ENCODE measurements at regions not wholly inside any gene's neighbourhood (a gene's known extent, or its start where the extent isn't known, plus 50 kb on each side); places are given as distances from the start of the nearest gene placed in this dataset.

GRCh38 chr12:24054416-24054815, 104.9 kb upstream of the SOX5 start:
- DNase-seq (ENCODE audit: low read depth), result no peak
- H3K4me3 ChIP-seq (ENCODE audit: low read depth, low read length), result no peak overlapping the region
- TF ChIP-seq CTCF (IDR thresholded peaks at IDR 0.05; ENCODE audit: low read depth, low read length) (no peak), MAX (IDR thresholded peaks at IDR 0.05; ENCODE audit: low read depth, low read length) (no peak), MYC (IDR thresholded peaks at IDR 0.05; ENCODE audit: low read depth, low read length) (no peak), POLR2A (IDR thresholded peaks at IDR 0.05; ENCODE audit: extremely low read depth, insufficient read length) (no peak)

GRCh38 chr12:24049728-24050127, 100.3 kb upstream of the SOX5 start:
- no peak for DNase-seq (ENCODE audit: low read depth)
- TF ChIP-seq CTCF (IDR thresholded peaks at IDR 0.05; ENCODE audit: low read depth, low read length), result no peak
- TF ChIP-seq MYC (IDR thresholded peaks at IDR 0.05; ENCODE audit: low read depth, low read length), result no peak
- no peak for TF ChIP-seq POLR2A (IDR thresholded peaks at IDR 0.05; ENCODE audit: extremely low read depth, insufficient read length)
- TF ChIP-seq MAX (IDR thresholded peaks at IDR 0.05; ENCODE audit: low read depth, low read length), result no peak
- H3K4me3 ChIP-seq (ENCODE audit: low read depth, low read length), result no peak overlapping the region

GRCh38 chr12:24049101-24049500, 99.6 kb upstream of the SOX5 start:
- DNase-seq (ENCODE audit: low read depth), result no peak
- no peak for TF ChIP-seq CTCF (IDR thresholded peaks at IDR 0.05; ENCODE audit: low read depth, low read length)
- no peak for TF ChIP-seq MAX (IDR thresholded peaks at IDR 0.05; ENCODE audit: low read depth, low read length)
- no peak for TF ChIP-seq POLR2A (IDR thresholded peaks at IDR 0.05; ENCODE audit: extremely low read depth, insufficient read length)
- TF ChIP-seq MYC (IDR thresholded peaks at IDR 0.05; ENCODE audit: low read depth, low read length), result no peak
- H3K4me3 ChIP-seq (ENCODE audit: low read depth, low read length), result no peak overlapping the region

GRCh38 chr12:24048446-24048845, 99.0 kb upstream of the SOX5 start:
- DNase-seq (ENCODE audit: low read depth), result no peak
- H3K4me3 ChIP-seq (ENCODE audit: low read depth, low read length), result no peak overlapping the region
- TF ChIP-seq MYC (IDR thresholded peaks at IDR 0.05; ENCODE audit: low read depth, low read length) (no peak), MAX (IDR thresholded peaks at IDR 0.05; ENCODE audit: low read depth, low read length) (no peak), CTCF (IDR thresholded peaks at IDR 0.05; ENCODE audit: low read depth, low read length) (no peak), POLR2A (IDR thresholded peaks at IDR 0.05; ENCODE audit: extremely low read depth, insufficient read length) (no peak)

GRCh38 chr12:24047326-24047725, 97.9 kb upstream of the SOX5 start:
- no peak for TF ChIP-seq CTCF (IDR thresholded peaks at IDR 0.05; ENCODE audit: low read depth, low read length)
- no peak for TF ChIP-seq MYC (IDR thresholded peaks at IDR 0.05; ENCODE audit: low read depth, low read length)
- TF ChIP-seq POLR2A (IDR thresholded peaks at IDR 0.05; ENCODE audit: extremely low read depth, insufficient read length), result no peak
- no peak for TF ChIP-seq MAX (IDR thresholded peaks at IDR 0.05; ENCODE audit: low read depth, low read length)
- DNase-seq (ENCODE audit: low read depth), result no peak

GRCh38 chr12:24045816-24046257, 96.4 kb upstream of the SOX5 start:
- TF ChIP-seq CTCF (IDR thresholded peaks at IDR 0.05; ENCODE audit: low read depth, low read length), result no peak
- TF ChIP-seq POLR2A (IDR thresholded peaks at IDR 0.05; ENCODE audit: extremely low read depth, insufficient read length), result no peak
- no peak for TF ChIP-seq MYC (IDR thresholded peaks at IDR 0.05; ENCODE audit: low read depth, low read length)
- TF ChIP-seq MAX (IDR thresholded peaks at IDR 0.05; ENCODE audit: low read depth, low read length), result no peak
- no peak overlapping the region for H3K4me3 ChIP-seq (ENCODE audit: low read depth, low read length)
- DNase-seq (ENCODE audit: low read depth), result no peak

More at GRCh38 chr12:24047326-24047725, 97.9 kb upstream of the SOX5 start:
- H3K4me3 ChIP-seq (ENCODE audit: low read depth, low read length), result no peak overlapping the region

Measured in NB4 (cell line).